ENCODE measurements at regions not wholly inside any gene's neighbourhood (a gene's known extent, or its start where the extent isn't known, plus 50 kb on each side); places are given as distances from the start of the nearest gene placed in this dataset.

DNA sequence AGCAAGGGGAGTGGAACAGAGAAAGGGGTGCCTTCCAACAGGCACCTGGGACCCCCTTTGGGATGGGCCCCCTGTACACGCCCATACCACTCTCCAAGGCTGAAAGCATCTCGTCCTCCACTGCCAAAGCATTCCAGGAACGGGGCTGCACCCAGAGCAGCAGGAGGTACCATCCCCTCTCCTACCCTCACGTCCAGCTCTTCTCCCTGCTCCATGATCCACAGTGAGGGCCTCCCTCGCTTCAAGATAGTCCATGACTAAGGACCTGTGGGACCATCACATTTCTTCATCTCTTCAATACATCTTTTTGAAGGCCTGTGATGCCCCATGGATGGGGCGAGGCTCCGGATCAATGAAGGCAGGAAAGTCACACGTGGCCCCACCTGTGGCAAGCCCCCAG, 209.9 kb downstream of the ANKRD60 start:
- Mint-ChIP-seq H3K4me1 (ENCODE audit: unreplicated experiment) (peaks cover 17% of the 10 kb centered on the region), H3K36me3 (no peaks in the 10 kb centered on the region), H3K27me3 (peaks cover 28% of the 10 kb centered on the region), H3K27ac (no peak overlapping the region), H3K9me3 (no peaks in the 10 kb centered on the region), H3K4me3 (no peak overlapping the region)
- peak; percentile 54 for DNase-seq (ENCODE audit: extremely low spot score, unreplicated experiment)
- TF ChIP-seq, protein P1, sequence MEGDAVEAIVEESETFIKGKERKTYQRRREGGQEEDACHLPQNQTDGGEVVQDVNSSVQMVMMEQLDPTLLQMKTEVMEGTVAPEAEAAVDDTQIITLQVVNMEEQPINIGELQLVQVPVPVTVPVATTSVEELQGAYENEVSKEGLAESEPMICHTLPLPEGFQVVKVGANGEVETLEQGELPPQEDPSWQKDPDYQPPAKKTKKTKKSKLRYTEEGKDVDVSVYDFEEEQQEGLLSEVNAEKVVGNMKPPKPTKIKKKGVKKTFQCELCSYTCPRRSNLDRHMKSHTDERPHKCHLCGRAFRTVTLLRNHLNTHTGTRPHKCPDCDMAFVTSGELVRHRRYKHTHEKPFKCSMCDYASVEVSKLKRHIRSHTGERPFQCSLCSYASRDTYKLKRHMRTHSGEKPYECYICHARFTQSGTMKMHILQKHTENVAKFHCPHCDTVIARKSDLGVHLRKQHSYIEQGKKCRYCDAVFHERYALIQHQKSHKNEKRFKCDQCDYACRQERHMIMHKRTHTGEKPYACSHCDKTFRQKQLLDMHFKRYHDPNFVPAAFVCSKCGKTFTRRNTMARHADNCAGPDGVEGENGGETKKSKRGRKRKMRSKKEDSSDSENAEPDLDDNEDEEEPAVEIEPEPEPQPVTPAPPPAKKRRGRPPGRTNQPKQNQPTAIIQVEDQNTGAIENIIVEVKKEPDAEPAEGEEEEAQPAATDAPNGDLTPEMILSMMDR (conservative IDR thresholded peaks at IDR 0.05), result no peak

DNA sequence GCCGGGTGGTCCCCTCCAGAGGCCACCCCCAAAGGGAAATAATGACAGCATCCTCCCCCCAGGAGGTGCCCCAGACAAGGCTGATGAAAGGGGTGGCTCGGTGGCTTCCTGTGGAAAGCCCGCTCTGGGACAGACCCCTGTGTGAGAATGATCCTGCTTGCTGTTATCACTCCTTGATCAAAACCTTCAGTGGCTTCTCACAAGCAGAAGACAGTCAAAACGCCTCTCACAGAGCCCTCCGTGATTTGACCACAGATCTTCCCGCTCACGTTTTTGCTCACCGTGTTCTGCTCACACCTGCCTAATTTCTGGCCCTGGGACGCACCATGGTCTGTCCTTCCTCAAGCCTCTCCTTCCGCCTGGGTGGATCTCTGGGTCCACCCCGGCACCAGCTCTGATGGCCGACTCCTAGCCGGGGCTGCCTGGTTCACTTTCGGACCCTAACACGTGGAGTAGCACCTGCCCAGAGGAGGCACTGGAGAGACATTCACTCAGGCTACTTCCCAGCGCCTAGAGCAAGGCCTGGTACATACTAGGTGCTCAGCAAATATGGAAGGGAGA, 210.4 kb downstream of the ANKRD60 start:
- Mint-ChIP-seq H3K4me1 (ENCODE audit: unreplicated experiment) (peaks cover 22% of the 10 kb centered on the region), H3K27me3 (peaks cover 28% of the 10 kb centered on the region), H3K27ac (no peak overlapping the region), H3K4me3 (no peak overlapping the region), H3K36me3 (no peaks in the 10 kb centered on the region), H3K9me3 (no peaks in the 10 kb centered on the region)
- peak; percentile 55 for DNase-seq (ENCODE audit: extremely low spot score, unreplicated experiment)
- TF ChIP-seq, protein P1 (conservative IDR thresholded peaks at IDR 0.05), result no peak

DNA sequence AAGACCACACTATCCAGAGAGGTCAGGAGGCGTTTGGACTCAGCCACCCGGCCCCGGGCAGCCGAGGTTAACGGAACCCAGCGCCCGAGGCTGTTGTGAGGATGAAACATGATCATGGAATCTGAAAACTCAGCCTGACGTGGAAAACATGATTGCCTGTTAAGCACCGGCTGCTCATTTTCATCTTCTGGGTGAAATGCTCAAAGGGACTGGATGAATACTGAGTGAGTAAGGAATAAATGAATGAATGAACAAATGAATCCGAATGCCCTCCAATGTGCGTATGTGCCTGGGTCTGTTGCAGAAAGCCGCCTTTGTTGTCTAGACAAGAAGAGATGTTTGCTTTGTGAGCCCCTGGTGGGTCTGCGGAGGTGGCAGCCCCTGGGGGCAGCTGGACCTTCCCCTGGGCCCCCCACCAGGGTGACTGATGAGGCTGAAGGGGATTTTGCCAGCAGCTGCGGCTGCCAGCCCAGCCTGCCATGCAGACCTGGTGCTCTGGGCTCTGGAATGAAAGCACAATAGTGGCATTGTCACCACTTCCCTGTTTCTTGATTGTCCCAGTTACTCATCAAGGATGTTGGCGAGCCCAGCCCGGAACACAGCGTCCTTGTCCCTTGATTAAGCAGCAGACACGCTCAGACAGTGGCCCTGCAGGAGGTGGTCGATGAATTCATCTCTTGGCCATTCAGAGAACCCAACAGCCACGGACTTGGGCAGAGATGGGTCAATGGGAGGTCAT, 211.1 kb downstream of the ANKRD60 start:
- Mint-ChIP-seq H3K27me3 (peaks cover 28% of the 10 kb centered on the region), H3K4me1 (ENCODE audit: unreplicated experiment) (peaks cover 23% of the 10 kb centered on the region), H3K36me3 (no peaks in the 10 kb centered on the region), H3K4me3 (no peak overlapping the region), H3K9me3 (no peaks in the 10 kb centered on the region), H3K27ac (no peak overlapping the region)
- TF ChIP-seq, protein P1 (conservative IDR thresholded peaks at IDR 0.05), result no peak
- peak; percentile 18 for DNase-seq (ENCODE audit: extremely low spot score, unreplicated experiment)

DNA sequence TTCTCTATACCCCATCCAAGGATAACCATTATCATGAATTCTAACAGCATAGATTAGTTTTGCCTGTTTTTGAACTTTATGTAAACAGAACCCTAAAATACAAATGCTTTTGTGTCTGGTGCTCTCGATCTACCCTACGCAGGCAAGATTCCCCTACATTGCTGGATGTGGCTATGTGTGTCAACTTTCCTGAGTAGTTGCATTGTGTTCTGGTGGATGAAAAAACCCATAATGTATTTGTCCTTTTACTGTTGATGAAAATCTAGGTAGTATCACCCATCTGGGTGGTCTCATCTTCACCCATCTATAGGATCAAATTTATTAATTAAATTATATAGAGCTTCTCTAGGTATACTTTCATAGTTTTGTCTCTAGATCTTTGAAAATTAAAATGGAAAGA, 211.7 kb downstream of the ANKRD60 start:
- Mint-ChIP-seq H3K4me1 (ENCODE audit: unreplicated experiment) (peaks cover 23% of the 10 kb centered on the region), H3K4me3 (no peak overlapping the region), H3K27ac (no peak overlapping the region), H3K36me3 (no peaks in the 10 kb centered on the region), H3K9me3 (no peaks in the 10 kb centered on the region), H3K27me3 (peaks cover 26% of the 10 kb centered on the region)
- TF ChIP-seq, protein P1 (conservative IDR thresholded peaks at IDR 0.05), result no peak
- DNase-seq (ENCODE audit: extremely low spot score, unreplicated experiment), result no peak

DNA sequence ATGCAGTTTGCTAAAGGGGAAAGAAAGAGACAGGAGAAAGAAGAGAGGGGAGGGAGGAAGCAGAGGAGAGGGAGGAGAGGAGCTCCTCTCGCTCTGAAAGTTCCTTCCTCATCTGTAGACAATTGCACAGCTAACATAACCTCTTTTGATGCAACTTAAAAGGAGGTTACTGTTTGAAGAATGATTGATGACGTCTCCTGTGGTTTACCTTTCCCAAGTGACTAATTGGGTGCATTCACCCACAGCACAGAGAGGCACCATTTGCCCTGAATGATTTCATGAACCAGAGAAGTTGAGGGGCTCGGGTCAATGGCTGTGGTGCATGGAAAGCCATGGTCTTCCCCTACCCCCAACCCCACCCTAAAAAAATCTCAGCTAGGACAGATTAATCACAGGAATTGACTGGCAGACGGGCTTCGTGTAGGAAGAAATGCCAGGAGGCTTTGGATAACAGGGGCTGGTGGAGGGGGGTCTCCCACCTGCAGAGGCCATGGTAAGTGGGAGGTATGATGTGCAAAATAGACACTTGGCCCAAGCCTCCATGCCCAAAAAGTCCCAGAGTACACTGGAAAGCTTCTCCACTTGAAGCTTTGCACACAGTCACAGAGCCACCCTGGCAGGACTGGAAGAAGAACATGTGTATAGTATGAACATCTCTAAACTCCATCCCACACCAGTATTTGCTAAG, 213.7 kb downstream of the ANKRD60 start:
- H3K36me3 Mint-ChIP-seq, result no peaks in the 10 kb centered on the region
- TF ChIP-seq, protein P1 (conservative IDR thresholded peaks at IDR 0.05), result no peak
- peaks cover 23% of the 10 kb centered on the region for H3K4me1 Mint-ChIP-seq (ENCODE audit: unreplicated experiment)
- H3K27me3 Mint-ChIP-seq, result peaks cover 24% of the 10 kb centered on the region
- no peak overlapping the region for H3K4me3 Mint-ChIP-seq
- H3K9me3 Mint-ChIP-seq, result no peaks in the 10 kb centered on the region
- peak; percentile 36 for DNase-seq (ENCODE audit: extremely low spot score, unreplicated experiment)
- no peak overlapping the region for H3K27ac Mint-ChIP-seq

All from type B pancreatic cell (in vitro differentiated cells).